GM12874 (cell line): ENCODE measurements at regions not wholly inside any gene's neighbourhood (a gene's known extent, or its start where the extent isn't known, plus 50 kb on each side); places are given as distances from the start of the nearest gene placed in this dataset.

Source experiments
- CTCF ChIP-seq: IDR thresholded peaks from 2 replicates; pipeline ENCODE4 v1.5.1; 2011; ENCODE audit warnings: low read depth, mild to moderate bottlenecking, control low read depth, low read length, moderate library complexity; ENCODE audit not compliant: insufficient read depth

GRCh38 chr4:63700569-63700968, 708.7 kb downstream of the TECRL start:
- TF ChIP-seq CTCF = no peak

- no peak for TF ChIP-seq CTCF
Measured at GRCh38 chr4:63693321-63693720, 715.9 kb downstream of the TECRL start.

DNA sequence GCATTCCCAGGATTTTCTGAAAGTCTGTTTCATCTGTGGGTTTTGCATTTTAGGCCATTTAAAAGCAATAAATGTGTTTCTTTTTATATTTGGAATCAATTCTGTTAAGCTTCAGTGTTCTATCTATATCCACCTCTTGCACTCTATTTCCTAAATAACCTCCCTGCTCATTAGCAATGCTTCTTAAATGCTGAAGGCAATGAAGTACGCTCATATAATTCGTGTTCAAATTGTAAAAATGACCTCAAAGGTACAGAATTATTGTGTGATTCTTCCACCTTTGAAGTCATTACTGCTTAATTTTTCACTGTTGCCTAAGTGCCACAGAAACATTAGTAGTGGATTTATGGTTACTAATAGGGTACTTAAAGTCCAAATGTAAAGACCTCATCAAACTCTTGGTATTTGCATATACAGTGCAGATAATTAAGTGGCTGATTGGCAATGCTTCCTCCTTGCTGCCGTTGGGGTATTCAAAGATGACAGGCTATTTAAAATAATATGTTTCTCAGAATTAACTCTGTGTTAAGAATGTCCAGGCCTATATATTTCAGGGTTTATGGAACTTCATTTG, 730.8 kb downstream of the TECRL start:
- no peak for TF ChIP-seq CTCF

- TF ChIP-seq CTCF = no peak
Measured at GRCh38 chr4:63670735-63671134, 738.5 kb downstream of the TECRL start.

DNA sequence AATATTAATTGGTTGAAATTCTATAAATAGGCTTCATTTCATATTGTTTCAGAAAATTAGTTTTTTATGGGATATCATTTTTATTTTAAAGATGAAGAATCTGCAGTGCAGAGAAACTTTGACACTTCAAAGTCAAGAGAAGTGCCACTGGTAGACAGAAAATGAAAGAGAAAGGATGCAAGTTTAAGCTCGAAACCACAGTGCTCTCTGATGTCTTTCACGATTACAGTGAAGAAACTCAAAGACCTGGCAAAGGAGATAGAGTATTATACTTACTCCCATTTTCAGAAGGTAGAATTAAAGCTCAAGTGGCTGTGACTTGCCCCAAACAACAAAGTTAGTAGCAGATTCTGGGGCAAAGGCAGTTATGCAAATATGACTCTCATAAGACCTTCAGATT, 745.4 kb downstream of the TECRL start:
- no peak for TF ChIP-seq CTCF

- TF ChIP-seq CTCF = no peak
Measured at GRCh38 chr4:63644396-63644795, 764.9 kb downstream of the TECRL start.

DNA sequence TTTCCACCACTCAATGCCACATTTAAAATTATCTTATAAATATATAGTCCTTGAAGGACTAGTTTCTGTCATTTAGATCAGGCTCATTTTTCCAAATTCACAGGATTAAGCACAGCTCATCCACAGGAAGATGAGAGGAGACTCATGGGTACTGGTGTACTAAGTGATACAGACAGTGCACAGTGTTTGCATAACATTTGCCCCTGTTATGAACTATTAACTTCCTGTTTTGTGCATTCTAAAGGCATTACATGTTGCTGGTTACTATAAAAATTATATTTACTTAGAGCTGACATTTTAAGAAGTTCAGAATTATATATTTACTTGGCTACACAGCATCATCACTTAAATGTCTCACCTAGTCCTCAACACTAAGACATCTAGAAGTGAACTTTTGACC, 772.0 kb downstream of the TECRL start:
- TF ChIP-seq CTCF = no peak

- no peak for TF ChIP-seq CTCF
Measured at GRCh38 chr4:63632858-63633257, 776.4 kb downstream of the TECRL start.
